ENCODE measurements at regions not wholly inside any gene's neighbourhood (a gene's known extent, or its start where the extent isn't known, plus 50 kb on each side); places are given as distances from the start of the nearest gene placed in this dataset.

GRCh38 chr2:136502660-136503059 is 262.7 kb upstream of the THSD7B start:
- Histone ChIP-seq H3K27me3 (ENCODE audit: control insufficient read depth, insufficient read depth, low read length) (no peaks in the 10 kb centered on the region), H3K27ac (ENCODE audit: low read length) (no peak overlapping the region), H3K4me3 (ENCODE audit: low read depth in 2 of 2, low read length in 2 of 2) (no peak overlapping the region), H3K36me3 (ENCODE audit: control insufficient read depth, insufficient read depth, low read length) (no peaks in the 10 kb centered on the region), H3K9me3 (ENCODE audit: control insufficient read depth, insufficient read depth, low read depth, low read length) (no peaks in the 10 kb centered on the region), H3K4me1 (ENCODE audit: control insufficient read depth, insufficient read depth, low read length) (no peaks in the 10 kb centered on the region)
- CTCF ChIA-PET, result no interaction called here
- no peak for TF ChIP-seq TCF7L2 (IDR thresholded peaks at IDR 0.05; ENCODE audit: low read depth, low read length)
- no peak for TF ChIP-seq SIN3A (IDR thresholded peaks at IDR 0.05; ENCODE audit: borderline replicate concordance, insufficient read depth, low read depth, low read length)
- TF ChIP-seq, protein P1, sequence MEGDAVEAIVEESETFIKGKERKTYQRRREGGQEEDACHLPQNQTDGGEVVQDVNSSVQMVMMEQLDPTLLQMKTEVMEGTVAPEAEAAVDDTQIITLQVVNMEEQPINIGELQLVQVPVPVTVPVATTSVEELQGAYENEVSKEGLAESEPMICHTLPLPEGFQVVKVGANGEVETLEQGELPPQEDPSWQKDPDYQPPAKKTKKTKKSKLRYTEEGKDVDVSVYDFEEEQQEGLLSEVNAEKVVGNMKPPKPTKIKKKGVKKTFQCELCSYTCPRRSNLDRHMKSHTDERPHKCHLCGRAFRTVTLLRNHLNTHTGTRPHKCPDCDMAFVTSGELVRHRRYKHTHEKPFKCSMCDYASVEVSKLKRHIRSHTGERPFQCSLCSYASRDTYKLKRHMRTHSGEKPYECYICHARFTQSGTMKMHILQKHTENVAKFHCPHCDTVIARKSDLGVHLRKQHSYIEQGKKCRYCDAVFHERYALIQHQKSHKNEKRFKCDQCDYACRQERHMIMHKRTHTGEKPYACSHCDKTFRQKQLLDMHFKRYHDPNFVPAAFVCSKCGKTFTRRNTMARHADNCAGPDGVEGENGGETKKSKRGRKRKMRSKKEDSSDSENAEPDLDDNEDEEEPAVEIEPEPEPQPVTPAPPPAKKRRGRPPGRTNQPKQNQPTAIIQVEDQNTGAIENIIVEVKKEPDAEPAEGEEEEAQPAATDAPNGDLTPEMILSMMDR (IDR thresholded peaks at IDR 0.05), result no peak
- TF ChIP-seq POLR2AphosphoS5 (IDR thresholded peaks at IDR 0.05; ENCODE audit: low read depth, low read length), result no peak
- no peak for TF ChIP-seq REST (IDR thresholded peaks at IDR 0.05; ENCODE audit: insufficient read depth in 1 of 2, low read depth in 2 of 2, low read length in 1 of 2)
- BruUV-seq (replicated peaks), result no TSS peak
- POLR2A ChIA-PET, result no interaction called here
- in situ Hi-C loops (cut with HindIII; ENCODE audit: low pct_unique_long_range_greater_than_20kb, low sequenced_read_pairs) (no loop called here), intact Hi-C loops (cut with micrococcal nuclease; ENCODE audit: unreplicated experiment) (no loop called here)
- ATAC-seq, result no peak
- DNase-seq (ENCODE audit: low read depth, low spot score), result no peak

DNA sequence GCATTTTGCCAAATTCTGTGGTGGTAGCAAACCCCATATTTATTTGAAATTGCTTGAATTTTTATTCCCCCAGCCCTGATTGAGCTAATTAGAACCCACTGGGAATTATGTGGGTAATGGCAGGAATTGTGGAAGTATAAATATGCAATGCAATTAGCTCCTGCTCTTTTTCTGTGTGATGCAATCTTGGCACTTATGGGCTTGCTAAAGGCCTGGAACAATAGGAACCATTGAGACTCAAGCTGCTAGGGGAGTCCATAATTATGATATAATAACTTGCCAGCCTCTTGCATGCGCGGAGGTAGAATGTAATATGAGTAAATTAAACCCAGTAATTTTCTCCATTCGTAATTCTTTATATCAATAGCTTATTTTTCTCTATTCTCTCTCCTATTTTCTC is 267.6 kb upstream of the THSD7B start:
- no peak overlapping the region for H3K27ac ChIP-seq (ENCODE audit: low read length)
- no TSS peak for BruUV-seq (replicated peaks)
- POLR2A ChIA-PET, result no interaction called here
- intact Hi-C loops (cut with micrococcal nuclease; ENCODE audit: unreplicated experiment) (no loop called here), in situ Hi-C loops (cut with HindIII; ENCODE audit: low pct_unique_long_range_greater_than_20kb, low sequenced_read_pairs) (no loop called here)
- no peaks in the 10 kb centered on the region for H3K4me1 ChIP-seq (ENCODE audit: control insufficient read depth, insufficient read depth, low read length)
- DNase-seq (ENCODE audit: low read depth, low spot score) (no peak), ATAC-seq (no peak)
- TF ChIP-seq POLR2AphosphoS5 (IDR thresholded peaks at IDR 0.05; ENCODE audit: low read depth, low read length), result no peak
- no peak for TF ChIP-seq SIN3A (IDR thresholded peaks at IDR 0.05; ENCODE audit: borderline replicate concordance, insufficient read depth, low read depth, low read length)
- no peak for TF ChIP-seq TCF7L2 (IDR thresholded peaks at IDR 0.05; ENCODE audit: low read depth, low read length)
- TF ChIP-seq REST (IDR thresholded peaks at IDR 0.05; ENCODE audit: insufficient read depth in 1 of 2, low read depth in 2 of 2, low read length in 1 of 2), result no peak
- TF ChIP-seq, protein P1 (IDR thresholded peaks at IDR 0.05), result no peak
- H3K9me3 ChIP-seq (ENCODE audit: control insufficient read depth, insufficient read depth, low read depth, low read length), result no peaks in the 10 kb centered on the region
- H3K4me3 ChIP-seq (ENCODE audit: low read depth in 2 of 2, low read length in 2 of 2), result no peak overlapping the region
- H3K27me3 ChIP-seq (ENCODE audit: control insufficient read depth, insufficient read depth, low read length), result no peaks in the 10 kb centered on the region
- CTCF ChIA-PET, result no interaction called here
- H3K36me3 ChIP-seq (ENCODE audit: control insufficient read depth, insufficient read depth, low read length), result no peaks in the 10 kb centered on the region
